ENCODE measurements at regions not wholly inside any gene's neighbourhood (a gene's known extent, or its start where the extent isn't known, plus 50 kb on each side); places are given as distances from the start of the nearest gene placed in this dataset.

DNA sequence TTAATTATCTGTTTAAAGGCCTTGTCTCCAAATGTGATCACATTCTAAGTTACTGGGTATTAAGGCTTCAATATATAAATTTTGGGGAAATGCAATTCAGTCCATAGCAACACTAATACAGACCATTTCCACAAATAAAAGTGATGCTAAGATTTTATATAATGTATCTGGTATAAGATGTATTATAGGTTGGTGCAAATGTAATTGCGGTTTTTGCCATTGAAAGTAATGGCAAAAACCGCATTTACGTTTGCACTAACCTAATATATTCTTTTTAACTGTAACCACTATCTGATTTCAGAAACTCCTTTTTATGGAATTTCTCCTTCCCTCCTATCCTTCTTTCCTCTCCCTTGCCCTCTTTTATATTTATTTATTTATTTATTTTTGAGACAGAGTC, 1020.6 kb downstream of the BCL11A start:
- no peak for DNase-seq (ENCODE audit: low read depth in 4 of 4, low spot score in 1 of 4)

DNA sequence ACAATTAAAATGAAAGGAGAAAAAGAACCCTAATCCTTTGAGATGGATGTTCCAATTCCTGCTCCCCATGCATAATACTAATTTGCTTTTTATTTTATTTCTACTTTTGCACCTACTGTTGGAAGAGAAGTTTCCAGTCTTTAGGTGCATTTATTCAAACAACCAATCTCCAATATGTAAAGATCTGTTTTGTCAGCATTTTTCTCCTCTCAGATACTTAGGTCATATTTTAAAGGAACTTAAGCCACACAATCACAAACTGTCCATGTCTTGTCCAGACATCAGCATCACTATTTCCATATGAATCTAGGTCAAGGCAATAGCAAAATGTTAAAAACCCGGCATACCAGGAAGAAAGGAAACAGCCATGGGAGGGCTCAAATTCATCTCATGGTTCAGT, 1023.2 kb downstream of the BCL11A start:
- no peak for DNase-seq (ENCODE audit: low read depth in 4 of 4, low spot score in 1 of 4)

DNA sequence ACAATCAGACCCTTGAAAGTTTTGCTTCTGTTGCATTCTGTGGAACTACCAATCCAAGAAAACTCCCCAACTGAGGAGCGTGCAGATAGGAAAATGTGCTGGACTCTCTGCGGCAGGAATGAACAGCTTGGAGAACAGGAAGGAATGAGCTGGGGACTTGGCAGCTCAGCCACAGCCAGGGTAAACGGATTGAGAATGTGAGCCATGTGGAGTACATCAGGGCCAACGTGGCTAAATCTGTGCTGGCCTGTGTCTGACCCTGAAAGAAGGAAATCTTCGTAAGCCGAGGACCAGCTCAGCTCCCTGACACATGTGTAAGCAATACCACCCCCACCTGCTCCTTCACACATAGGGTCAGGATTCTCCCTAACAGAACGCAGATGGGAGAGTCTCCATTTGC, 1023.7 kb downstream of the BCL11A start:
- DNase-seq (ENCODE audit: low read depth in 4 of 4, low spot score in 1 of 4) = no peak

DNA sequence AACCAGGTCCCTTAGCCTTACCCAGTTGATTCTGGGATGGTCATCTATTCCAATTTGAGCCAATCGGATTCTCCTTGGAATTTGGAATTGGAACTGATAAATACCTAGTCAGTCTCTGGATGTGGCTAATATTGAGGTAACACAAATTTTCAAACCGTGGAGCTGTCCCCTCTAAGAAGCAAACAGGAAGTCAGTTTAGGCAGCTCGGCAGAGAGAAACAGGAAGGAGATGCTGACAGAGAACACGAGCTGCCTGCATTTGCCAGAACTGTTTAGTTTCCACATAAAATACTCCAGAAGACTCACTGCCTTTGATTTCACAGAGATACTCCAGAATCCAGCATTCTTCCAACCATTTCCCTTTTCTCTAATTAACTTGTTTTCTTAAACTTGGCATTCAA, 1024.9 kb downstream of the BCL11A start:
- no peak for DNase-seq (ENCODE audit: low read depth in 4 of 4, low spot score in 1 of 4)

DNA sequence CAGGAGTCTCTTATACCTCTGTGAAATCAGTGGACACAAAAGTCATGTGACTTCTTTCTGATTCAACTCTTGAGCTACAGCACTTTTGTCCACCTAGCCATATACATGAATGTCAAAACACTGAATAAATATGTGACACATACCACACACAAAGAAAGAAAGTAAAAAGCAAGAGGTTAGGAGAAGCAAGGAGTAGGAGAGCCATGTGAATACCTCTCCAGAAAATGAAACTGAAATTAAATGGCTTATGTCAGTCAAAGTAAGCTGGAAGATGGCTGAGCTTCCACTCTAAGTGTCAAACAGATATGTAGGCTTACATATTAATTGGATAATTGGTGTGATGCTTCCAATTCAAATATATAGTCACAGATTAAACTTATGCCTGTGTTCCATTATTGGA, 1050.5 kb downstream of the BCL11A start:
- DNase-seq (ENCODE audit: low read depth in 4 of 4, low spot score in 1 of 4) = no peak

DNA sequence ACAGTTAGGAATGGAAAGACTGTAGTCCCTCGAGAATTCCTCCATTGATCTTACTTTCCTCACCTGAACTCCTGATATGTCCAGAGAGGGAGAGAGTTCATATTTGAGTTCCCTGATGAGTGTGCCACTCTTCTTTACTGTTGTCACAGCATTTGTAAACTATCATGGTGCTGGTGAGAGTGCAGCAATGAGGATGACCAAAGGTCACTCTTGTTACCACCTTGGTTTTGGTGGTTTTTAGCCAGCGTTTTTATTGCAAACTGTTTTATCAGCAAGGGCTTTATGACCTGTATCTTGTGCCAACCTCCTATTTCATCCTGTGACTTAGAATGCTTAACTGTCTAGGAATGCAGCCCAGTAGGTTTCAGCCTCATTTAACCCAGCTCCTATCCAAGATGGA, 1062.5 kb downstream of the BCL11A start:
- DNase-seq (ENCODE audit: low read depth in 4 of 4, low spot score in 1 of 4) = no peak

DNA sequence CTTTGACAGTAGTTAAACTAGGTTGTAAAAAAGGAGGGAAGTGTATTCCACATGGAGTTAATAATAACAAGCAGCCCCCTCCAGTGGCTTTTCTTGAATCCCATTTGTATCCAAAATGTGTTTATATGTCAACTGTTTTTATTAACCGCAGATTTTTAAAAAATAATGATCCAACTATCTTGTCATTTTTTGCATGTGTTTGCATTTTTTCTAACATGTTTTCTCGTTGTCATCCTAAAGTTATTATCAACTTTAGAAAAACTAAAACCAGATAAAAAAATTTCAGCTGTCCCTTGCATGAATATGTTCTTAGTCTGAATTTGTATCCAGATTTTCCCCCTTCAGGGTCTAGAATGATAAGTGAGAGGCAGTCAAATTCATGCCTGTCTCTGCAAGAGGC, 1063.3 kb downstream of the BCL11A start:
- no peak for DNase-seq (ENCODE audit: low read depth in 4 of 4, low spot score in 1 of 4)

DNA sequence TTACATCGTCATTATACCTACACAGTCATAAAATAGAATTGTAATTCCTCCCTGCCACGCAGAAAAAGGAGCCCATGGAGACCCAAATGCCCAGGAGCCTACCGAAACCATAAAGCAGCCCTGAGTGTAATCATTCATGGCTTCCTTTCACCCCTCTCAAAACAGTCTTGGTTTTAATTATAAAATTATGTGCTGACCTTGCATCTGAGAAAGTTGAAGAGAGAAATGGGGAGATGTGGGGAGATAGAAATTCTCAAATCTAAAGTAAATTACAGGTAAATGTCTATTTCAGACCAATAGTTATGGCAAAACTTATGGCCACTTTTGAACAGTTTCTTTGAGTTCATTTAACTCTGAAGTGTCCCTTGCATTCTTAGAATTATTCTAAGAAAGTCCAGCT, 1068.8 kb downstream of the BCL11A start:
- no peak for DNase-seq (ENCODE audit: low read depth in 4 of 4, low spot score in 1 of 4)

DNA sequence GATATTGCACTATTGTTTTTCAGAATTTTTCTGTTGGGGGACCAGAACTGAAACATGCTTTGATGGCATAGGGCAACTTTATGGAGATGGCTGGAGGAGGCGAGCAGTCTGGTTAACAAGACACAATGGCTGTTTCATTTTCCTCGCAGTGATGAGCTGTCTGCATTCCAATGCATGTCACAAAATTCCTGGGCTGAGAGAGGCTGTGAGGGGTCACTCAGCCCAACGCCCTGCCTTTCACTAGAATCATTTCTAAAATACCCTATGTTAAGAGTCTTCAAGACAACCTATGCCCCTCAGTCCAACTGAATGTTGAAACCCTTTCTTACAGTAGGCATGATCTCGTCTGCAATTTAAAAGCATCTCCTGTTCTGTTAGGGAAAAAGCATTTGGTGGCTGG, 1090.0 kb downstream of the BCL11A start:
- no peak for DNase-seq (ENCODE audit: low read depth in 4 of 4, low spot score in 1 of 4)

DNA sequence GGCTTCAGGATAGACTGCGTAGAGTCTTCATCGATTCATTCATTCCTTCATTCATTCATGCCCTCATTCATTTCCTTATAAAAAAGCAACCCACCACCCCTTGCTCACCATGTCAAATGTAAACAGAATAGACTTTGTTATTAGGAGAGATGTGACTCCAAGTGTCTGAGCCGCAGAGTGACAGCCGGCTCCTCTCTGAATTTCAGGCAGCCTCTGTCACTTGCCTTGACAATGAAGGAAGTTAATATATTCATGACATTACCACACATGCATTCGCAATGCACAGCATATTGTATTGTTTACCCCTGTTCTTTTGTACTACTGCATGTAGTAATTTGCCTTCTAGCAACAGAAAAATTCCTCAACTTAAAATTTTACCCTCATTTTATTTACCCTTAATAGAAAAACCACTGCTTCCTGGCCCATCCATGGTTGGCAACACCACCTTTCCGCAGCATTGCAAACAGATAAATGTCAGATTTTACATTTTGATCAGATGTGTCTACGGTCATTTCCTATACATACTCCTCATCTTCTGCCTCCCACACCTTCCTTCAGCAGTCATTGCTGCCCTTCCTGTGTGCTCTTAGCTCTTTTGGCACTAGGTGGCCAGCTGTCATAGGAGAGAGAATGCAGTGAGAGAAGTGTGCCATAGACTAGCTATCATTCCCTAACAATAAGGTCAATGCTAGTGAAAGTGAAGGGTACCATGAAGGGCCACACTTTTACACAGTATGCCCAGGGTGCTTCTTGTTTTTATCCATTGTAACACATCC, 1090.8 kb downstream of the BCL11A start:
- no peak for DNase-seq (ENCODE audit: low read depth in 4 of 4, low spot score in 1 of 4)

DNA sequence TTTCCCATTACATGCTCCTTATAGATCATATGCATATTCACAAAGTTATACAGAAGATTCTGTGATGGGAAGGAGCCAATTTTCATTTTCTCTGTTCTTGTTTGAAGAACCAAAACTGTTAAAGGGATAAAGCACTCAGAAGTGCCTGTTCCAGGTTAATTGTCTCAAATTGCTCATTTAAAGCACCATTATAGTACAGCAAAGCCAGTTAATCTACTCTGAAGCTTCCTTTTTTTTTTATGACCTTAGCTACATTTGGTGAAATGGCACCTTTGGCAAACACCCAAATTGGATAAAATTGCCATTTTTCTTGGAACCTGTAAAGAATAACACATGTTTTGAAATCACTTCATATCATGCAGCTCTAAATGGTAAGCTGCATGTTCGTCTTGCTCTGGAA, 1092.3 kb downstream of the BCL11A start:
- no peak for DNase-seq (ENCODE audit: low read depth in 4 of 4, low spot score in 1 of 4)

DNA sequence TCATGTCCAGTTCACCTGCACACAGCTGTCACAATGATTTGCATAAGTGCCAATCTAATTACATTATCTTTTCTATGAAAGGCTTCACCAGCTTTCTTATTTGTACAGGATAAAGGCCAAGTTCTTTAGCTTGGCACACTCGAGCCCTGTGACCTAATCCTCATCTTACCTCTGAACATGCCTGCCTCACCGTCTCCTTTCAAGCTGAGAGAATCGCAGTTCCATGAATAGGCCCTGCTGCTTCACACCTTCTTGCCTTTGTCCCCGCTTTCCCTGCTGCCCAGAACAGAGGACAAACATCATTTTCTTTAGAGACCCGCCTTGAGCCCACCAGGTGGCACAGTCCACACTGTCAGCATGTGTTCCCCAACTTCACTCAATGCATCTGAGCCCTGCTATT, 1094.7 kb downstream of the BCL11A start:
- no peak for DNase-seq (ENCODE audit: low read depth in 4 of 4, low spot score in 1 of 4)

DNA sequence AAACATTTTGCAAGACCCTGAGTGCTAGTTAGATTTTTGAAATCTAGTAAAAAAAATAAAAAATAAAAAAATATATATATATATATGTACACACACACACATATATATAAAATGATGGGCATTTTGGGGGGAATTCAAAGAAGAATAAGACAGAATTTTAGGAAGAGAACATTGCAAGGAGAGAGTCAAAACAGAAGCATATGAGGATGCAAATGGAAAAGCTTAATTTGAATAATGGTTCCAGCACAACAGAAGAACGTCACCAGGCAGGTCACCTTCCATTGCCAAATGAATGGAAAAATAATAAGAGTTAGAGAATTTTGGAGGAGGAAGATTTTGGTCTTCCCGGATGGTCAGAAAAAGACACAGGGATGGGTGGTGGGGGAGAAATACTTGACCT, 1097.2 kb downstream of the BCL11A start:
- DNase-seq (ENCODE audit: low read depth in 4 of 4, low spot score in 1 of 4) = no peak

DNA sequence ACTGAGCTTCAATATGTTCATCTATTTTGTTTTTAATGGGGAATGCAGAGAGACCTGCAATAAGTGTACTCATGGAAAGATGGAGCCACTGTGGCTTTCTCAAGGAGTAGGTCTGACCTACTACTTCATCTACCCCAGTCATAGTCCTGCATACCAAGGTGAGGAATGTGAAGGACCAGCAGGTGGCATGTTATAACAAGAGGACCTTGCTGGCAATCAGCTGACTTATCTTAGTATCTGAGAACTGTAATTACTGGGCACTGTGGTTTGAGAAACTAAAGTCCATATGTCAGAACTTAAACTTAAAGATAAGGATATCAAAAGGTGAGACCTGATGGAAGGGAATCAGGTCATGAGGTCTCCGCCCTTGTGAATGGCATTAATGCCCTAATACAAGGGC, 1104.2 kb downstream of the BCL11A start:
- no peak for DNase-seq (ENCODE audit: low read depth in 4 of 4, low spot score in 1 of 4)

DNA sequence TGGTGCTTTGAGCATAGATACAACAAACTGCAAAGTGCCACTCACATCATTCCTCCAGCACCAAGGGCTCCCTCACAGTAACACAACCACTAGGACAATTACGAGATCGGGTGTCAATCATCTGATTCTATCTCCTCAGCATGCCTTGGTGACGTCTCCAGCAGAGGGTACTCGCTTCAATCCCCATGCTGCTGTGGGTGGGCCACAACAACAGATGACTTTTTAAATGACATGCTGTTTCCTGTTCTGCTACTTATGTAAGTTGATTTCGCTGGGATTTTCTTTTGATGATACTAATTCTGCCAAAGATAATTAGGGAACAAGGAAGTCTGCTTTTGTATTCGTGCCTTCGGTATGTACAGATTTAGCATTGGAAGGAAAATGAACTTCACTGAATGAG, 1113.0 kb downstream of the BCL11A start:
- no peak for DNase-seq (ENCODE audit: low read depth in 4 of 4, low spot score in 1 of 4)

DNA sequence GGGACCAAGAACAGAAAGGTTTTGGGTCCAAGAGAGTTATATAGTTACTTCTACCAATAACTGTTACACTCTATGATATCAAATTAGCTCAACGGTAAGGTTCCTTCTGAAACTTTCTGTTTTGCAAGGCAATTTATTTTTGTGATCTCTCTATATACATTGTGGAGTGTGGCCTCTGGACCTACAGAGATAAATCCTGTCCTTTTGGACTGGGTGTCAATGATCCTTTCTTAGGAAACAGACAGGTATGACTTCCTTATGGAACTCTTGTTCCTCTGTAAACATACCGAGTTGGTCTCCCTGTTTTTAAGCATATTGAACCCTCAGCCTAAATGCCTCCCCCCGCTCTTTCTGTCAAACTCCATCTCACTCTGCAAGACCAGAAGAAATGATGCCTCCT, 1117.8 kb downstream of the BCL11A start:
- no peak for DNase-seq (ENCODE audit: low read depth in 4 of 4, low spot score in 1 of 4)

DNA sequence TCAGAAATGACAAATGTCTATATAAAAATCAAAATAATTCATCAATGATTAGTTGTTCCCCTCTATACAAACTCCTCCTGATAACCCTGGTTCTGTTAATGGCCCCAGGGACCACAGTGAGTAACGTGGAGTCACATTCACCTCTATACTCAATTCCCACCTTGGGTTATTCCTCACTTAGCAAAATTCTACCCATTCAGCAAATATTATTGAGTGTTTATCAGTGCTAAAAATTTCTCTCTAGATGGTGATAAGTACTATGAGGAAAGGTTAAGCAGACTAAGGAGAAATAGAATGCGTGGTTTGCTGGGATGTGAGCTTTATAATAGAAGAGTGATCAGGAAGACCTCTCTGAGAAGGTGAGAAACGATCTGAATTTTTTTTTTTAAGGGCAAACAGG, 1124.5 kb downstream of the BCL11A start:
- no peak for DNase-seq (ENCODE audit: low read depth in 4 of 4, low spot score in 1 of 4)

DNA sequence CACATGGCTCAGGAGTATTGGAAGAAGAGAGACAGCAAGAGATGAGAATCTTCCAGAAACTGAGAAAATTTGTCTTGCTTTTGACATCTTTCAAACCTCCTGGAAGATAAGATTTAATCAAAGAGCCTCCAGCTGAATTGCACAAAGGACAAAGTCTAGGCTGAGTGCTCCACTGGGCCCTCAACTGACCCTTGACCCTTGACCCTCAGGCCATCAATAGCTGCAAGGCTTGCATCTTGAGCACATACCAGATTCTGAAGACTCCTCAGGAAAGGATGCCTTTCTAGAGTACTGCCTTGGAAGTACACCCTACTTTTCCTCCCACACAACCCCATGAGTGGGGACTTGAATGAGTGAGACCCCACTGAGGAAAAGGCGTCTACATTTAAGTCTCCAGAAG, 1125.5 kb downstream of the BCL11A start:
- no peak for DNase-seq (ENCODE audit: low read depth in 4 of 4, low spot score in 1 of 4)

DNA sequence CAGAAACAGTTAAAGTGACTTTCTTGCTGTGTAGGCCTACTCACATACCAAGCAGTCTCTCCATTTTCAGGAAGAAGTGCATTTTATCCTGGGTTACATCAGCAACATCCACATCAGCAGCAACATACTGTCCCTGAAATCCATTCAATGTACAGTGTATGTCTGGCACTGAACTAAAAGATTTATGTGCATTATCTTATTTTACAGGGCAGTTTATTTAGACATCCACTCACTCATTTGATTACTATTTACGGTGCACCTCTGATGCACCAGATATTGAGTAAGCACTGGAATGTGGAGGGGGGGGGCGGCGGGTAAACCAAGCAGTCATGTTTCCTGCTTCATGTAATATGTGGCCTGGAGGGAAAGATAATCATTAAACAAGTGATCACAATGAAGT, 1128.2 kb downstream of the BCL11A start:
- no peak for DNase-seq (ENCODE audit: low read depth in 4 of 4, low spot score in 1 of 4)

DNA sequence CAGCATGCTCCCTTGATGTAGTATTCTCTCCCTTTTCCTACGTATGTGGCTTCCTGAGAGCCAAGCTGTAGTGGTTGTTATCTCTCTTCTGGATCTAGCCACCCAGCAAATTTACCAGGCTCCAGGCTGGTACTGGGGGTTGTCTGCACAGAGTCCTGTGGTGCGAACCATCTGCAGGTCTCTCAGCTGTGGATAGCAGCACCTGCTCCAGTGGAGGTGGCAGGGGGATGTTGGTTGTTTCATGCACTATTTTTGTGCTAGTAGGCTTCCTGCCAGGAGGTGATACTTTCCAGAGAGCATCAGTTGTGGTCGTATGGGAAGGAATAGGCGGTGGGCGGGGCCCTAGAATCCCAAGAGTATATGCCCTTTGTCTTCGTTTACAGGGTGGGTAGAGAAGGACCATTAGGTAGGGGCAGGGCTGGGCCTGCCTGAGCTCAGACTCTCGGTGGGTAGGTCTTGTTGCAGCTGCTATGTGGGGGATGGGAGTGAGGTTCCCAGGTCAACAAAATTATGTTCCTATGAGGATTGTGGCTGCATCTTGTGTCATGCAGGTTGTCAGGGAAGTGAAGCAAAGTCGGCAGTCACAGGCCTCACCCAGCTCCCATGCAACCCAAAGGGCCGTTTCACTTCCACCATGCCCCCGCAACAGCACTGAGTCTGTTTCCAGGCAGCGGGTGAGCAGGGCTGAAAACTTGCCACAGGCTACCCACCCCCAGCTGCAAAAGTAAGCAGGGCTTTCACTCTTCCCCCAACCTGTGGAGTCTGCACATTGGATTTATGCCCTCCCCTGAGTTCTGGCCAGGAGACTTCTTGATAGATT, 1139.5 kb downstream of the BCL11A start:
- no peak for DNase-seq (ENCODE audit: low read depth in 4 of 4, low spot score in 1 of 4)

DNA sequence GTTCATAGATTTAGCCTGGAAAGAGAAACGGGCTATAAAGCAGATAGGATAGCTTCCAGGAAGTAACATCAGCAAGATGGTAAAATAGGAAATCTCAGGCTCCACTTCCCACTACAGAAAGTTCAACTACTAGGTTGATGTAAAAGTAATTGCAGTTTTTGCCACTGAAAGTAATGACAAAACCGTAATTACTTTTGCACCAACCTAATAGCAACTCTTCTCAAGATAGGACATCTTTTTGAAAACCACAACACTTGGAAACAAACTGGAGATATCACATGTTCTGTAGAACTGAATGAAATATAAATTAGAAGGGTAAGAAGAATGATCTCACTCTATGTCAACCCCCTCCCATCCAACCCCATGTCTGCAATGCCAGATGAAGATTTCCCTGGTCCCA, 1154.3 kb downstream of the BCL11A start:
- DNase-seq (ENCODE audit: low read depth in 4 of 4, low spot score in 1 of 4) = no peak

DNA sequence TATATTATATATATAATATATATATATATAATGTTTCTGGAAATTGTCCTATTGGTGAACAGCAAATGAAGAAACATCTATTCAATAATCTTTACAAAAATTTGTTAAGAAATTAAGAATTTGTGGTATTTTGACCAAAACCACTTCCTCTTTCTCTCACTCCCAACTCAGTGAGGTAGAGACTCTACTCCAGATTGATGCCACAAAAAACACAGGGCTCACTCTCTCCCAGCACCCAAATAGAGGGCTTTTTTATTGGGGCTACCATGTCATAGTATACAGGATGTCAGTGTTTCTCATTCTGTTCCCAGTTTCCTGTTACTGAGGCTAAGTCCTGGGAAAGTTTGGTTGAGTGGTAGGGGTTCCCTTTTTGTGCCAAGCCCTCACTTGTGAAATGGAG, 1155.4 kb downstream of the BCL11A start:
- no peak for DNase-seq (ENCODE audit: low read depth in 4 of 4, low spot score in 1 of 4)

DNA sequence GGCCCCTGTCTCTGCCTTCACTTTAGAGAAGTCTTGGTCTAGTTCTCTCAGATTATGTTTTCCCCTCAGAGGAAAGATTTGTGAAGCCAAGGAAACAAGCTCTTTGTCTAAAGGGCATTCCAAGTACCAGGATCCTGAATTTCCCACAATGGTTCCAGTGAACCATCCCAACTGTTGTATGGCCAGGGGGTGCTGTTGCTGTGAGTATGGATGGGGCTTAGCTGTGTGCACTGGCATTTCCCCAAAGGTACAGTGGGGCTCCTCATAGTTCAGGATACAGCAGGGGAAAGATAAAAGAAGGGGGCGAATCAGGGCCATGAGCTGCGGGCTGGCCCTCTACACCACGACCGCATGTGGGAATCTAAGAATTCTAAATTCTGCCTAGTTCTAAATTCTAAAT, 1154.0 kb upstream of the FANCL start:
- no peak for DNase-seq (ENCODE audit: low read depth in 4 of 4, low spot score in 1 of 4)

Data from stimulated activated CD4-positive, alpha-beta T cell treated with anti-CD3 and anti-CD28 coated beads, Interleukin-1b, Interleukin-23, amount 100 ng/mL, for 24 hours (primary cell).